ENCODE measurements at regions not wholly inside any gene's neighbourhood (a gene's known extent, or its start where the extent isn't known, plus 50 kb on each side); places are given as distances from the start of the nearest gene placed in this dataset.
A peak's percentile ranks its signal among the peaks of the same experiment; 100 is the strongest.

GRCh38 chr3:5425371-5425770 is 237.9 kb downstream of the EDEM1 start:
- H3K4me1 Mint-ChIP-seq (ENCODE audit: unreplicated experiment) = no peaks in the 10 kb centered on the region
- DNase-seq (ENCODE audit: extremely low spot score, unreplicated experiment) = no peak
- no peak overlapping the region for H3K27ac Mint-ChIP-seq (ENCODE audit: unreplicated experiment)
- no peak overlapping the region for H3K4me3 Mint-ChIP-seq (ENCODE audit: unreplicated experiment)
- no peaks in the 10 kb centered on the region for H3K36me3 Mint-ChIP-seq (ENCODE audit: unreplicated experiment)
- no peaks in the 10 kb centered on the region for H3K27me3 Mint-ChIP-seq (ENCODE audit: unreplicated experiment)
- TF ChIP-seq CTCF (IDR thresholded peaks at IDR 0.05) = no peak
- no peaks in the 10 kb centered on the region for H3K9me3 Mint-ChIP-seq (ENCODE audit: unreplicated experiment)

- no peak overlapping the region for H3K27ac Mint-ChIP-seq (ENCODE audit: unreplicated experiment)
- H3K4me1 Mint-ChIP-seq (ENCODE audit: unreplicated experiment) = no peaks in the 10 kb centered on the region
- peak; percentile 71 for TF ChIP-seq CTCF (IDR thresholded peaks at IDR 0.05)
- no peak overlapping the region for H3K4me3 Mint-ChIP-seq (ENCODE audit: unreplicated experiment)
- DNase-seq (ENCODE audit: extremely low spot score, unreplicated experiment) = no peak
- H3K36me3 Mint-ChIP-seq (ENCODE audit: unreplicated experiment) = no peaks in the 10 kb centered on the region
- no peaks in the 10 kb centered on the region for H3K9me3 Mint-ChIP-seq (ENCODE audit: unreplicated experiment)
- H3K27me3 Mint-ChIP-seq (ENCODE audit: unreplicated experiment) = no peaks in the 10 kb centered on the region
These were observed 238.8 kb downstream of the EDEM1 start for GRCh38 chr3:5426094-5426883.

GRCh38 chr3:5427021-5427420 is 239.5 kb downstream of the EDEM1 start:
- no peaks in the 10 kb centered on the region for H3K9me3 Mint-ChIP-seq (ENCODE audit: unreplicated experiment)
- TF ChIP-seq CTCF (IDR thresholded peaks at IDR 0.05) = no peak

GRCh38 chr3:5427938-5428337 is 240.4 kb downstream of the EDEM1 start:
- Mint-ChIP-seq H3K4me1 (ENCODE audit: unreplicated experiment) (no peaks in the 10 kb centered on the region), H3K27ac (ENCODE audit: unreplicated experiment) (no peak overlapping the region), H3K36me3 (ENCODE audit: unreplicated experiment) (no peaks in the 10 kb centered on the region), H3K9me3 (ENCODE audit: unreplicated experiment) (no peaks in the 10 kb centered on the region), H3K4me3 (ENCODE audit: unreplicated experiment) (no peak overlapping the region), H3K27me3 (ENCODE audit: unreplicated experiment) (no peaks in the 10 kb centered on the region)
- no peak for DNase-seq (ENCODE audit: extremely low spot score, unreplicated experiment)
- TF ChIP-seq CTCF (IDR thresholded peaks at IDR 0.05) = no peak

More at GRCh38 chr3:5427021-5427420, 239.5 kb downstream of the EDEM1 start:
- no peaks in the 10 kb centered on the region for H3K4me1 Mint-ChIP-seq (ENCODE audit: unreplicated experiment)
- H3K4me3 Mint-ChIP-seq (ENCODE audit: unreplicated experiment) = no peak overlapping the region
- no peak overlapping the region for H3K27ac Mint-ChIP-seq (ENCODE audit: unreplicated experiment)
- no peaks in the 10 kb centered on the region for H3K36me3 Mint-ChIP-seq (ENCODE audit: unreplicated experiment)
- no peaks in the 10 kb centered on the region for H3K27me3 Mint-ChIP-seq (ENCODE audit: unreplicated experiment)
- DNase-seq (ENCODE audit: extremely low spot score, unreplicated experiment) = no peak

- Mint-ChIP-seq H3K27me3 (ENCODE audit: unreplicated experiment) (no peaks in the 10 kb centered on the region), H3K36me3 (ENCODE audit: unreplicated experiment) (no peaks in the 10 kb centered on the region), H3K9me3 (ENCODE audit: unreplicated experiment) (no peaks in the 10 kb centered on the region), H3K27ac (ENCODE audit: unreplicated experiment) (no peak overlapping the region), H3K4me1 (ENCODE audit: unreplicated experiment) (no peaks in the 10 kb centered on the region), H3K4me3 (ENCODE audit: unreplicated experiment) (no peak overlapping the region)
- DNase-seq (ENCODE audit: extremely low spot score, unreplicated experiment) = no peak
- no peak for TF ChIP-seq CTCF (IDR thresholded peaks at IDR 0.05)
These were observed 241.4 kb downstream of the EDEM1 start for GRCh38 chr3:5428607-5429516.

Measured in osteocyte (in vitro differentiated cells).